LNCaP clone FGC (cell line): ENCODE measurements at regions not wholly inside any gene's neighbourhood (a gene's known extent, or its start where the extent isn't known, plus 50 kb on each side); places are given as distances from the start of the nearest gene placed in this dataset.

Experiments
- DNase-seq: peaks from one replicate; pipeline ENCODE4 v3.0.0-alpha.2; 2011; ENCODE audit warnings: low read depth
- H3K4me3 ChIP-seq: 2 replicates; pipeline ENCODE4 v1.5.1; 2011; ENCODE audit warnings: mild to moderate bottlenecking, low read depth, low read length, control low read depth
- TF ChIP-seq, protein P1 (sequence below): IDR thresholded peaks from 2 replicates; pipeline ENCODE4 v1.5.1; 2012; ENCODE audit warnings: mild to moderate bottlenecking; ENCODE audit not compliant: control insufficient read depth, insufficient read depth; ENCODE audit errors: extremely low read depth

DNA sequence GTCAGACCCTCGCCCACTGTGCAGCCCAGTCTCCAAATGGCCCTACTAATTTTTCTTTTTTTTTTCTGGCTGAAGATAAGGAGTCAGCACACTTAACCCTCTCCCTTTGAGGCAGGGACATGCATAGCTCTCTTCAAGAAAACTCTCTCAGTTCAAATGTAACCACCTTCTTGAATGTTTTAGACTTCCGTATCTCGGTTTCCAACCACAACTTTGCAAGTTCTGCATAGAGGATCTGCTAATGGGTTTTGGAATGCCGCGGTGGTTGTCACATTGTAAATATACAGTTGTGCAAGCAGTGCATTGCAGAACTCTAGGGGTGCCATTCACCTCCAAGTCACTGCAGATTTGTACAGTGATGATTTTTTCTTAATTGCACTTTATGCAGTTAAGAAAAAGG lies 59.4 kb upstream of the SLC35B3 start:
- no peak overlapping the region for H3K4me3 ChIP-seq
- no peak for DNase-seq
- TF ChIP-seq, protein P1, sequence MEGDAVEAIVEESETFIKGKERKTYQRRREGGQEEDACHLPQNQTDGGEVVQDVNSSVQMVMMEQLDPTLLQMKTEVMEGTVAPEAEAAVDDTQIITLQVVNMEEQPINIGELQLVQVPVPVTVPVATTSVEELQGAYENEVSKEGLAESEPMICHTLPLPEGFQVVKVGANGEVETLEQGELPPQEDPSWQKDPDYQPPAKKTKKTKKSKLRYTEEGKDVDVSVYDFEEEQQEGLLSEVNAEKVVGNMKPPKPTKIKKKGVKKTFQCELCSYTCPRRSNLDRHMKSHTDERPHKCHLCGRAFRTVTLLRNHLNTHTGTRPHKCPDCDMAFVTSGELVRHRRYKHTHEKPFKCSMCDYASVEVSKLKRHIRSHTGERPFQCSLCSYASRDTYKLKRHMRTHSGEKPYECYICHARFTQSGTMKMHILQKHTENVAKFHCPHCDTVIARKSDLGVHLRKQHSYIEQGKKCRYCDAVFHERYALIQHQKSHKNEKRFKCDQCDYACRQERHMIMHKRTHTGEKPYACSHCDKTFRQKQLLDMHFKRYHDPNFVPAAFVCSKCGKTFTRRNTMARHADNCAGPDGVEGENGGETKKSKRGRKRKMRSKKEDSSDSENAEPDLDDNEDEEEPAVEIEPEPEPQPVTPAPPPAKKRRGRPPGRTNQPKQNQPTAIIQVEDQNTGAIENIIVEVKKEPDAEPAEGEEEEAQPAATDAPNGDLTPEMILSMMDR = no peak

DNA sequence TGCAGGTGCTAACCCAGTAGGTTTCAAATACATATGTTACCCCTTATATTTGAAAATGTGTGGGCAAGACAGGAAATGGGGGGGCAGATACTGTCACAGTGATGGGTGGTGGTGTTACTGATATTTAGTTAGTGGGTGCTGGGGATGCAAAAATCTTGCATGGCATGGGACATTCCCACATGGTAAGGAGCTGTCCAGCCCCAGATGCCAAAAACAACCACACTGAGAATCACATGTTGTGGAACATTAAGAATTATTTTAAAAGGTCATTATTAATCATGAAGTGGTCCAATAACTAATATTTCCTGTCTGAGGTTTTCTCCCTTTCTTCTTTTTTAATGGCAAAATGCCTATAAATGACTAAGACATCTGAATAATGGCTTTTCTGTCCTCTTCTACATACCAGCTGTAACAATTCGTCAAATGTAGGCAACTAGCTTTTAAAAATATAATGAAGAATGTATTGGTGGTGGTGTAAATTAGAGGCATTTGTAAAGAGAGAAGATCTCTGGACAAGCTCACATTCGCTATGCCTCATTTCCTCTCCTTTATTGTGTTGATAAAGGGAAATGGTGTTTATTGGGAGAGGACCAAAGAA lies 57.3 kb upstream of the SLC35B3 start:
- no peak for DNase-seq
- no peak overlapping the region for H3K4me3 ChIP-seq
- TF ChIP-seq, protein P1 = no peak
